Spinal cord (tissue), 9 donors: ENCODE measurements at regions not wholly inside any gene's neighbourhood (a gene's known extent, or its start where the extent isn't known, plus 50 kb on each side); places are given as distances from the start of the nearest gene placed in this dataset.
A peak's percentile ranks its signal among the peaks of the same experiment; 100 is the strongest.

Source experiments
- DNase-seq, 6 donors: peaks; one replicate each; pipeline versions ENCODE4 v3.0.0 to v3.0.0-alpha.2; 2013 to 2015; ENCODE audit warnings: low spot score in 6 of 6, low read depth in 4 of 6
- H3K27ac ChIP-seq: one replicate; pipeline ENCODE4 v1.5.1; 2013; ENCODE audit warnings: low read depth, low read length, control low read depth
- H3K27me3 ChIP-seq: one replicate; pipeline ENCODE4 v1.6.1; 2013; ENCODE audit warnings: low read length; ENCODE audit not compliant: control insufficient read depth, insufficient read depth
- H3K36me3 ChIP-seq: one replicate; pipeline ENCODE4 v1.6.1; 2013; ENCODE audit warnings: low read length; ENCODE audit not compliant: control insufficient read depth, insufficient read depth
- H3K4me1 ChIP-seq: one replicate; pipeline ENCODE4 v1.6.1; 2013; ENCODE audit warnings: low read length; ENCODE audit not compliant: control insufficient read depth, insufficient read depth
- H3K4me3 ChIP-seq: one replicate; pipeline ENCODE4 v1.5.1; 2013; ENCODE audit warnings: low read depth, low read length, control low read depth
- H3K9me3 ChIP-seq: one replicate; pipeline ENCODE4 v1.6.1; 2013; ENCODE audit warnings: low read length; ENCODE audit not compliant: control insufficient read depth, insufficient read depth
- WGBS: methylation state at CpG from one replicate; pipeline ENCODE4 v1.1.5; 2013; ENCODE audit warnings: missing lambda C conversion rate; ENCODE audit not compliant: insufficient coverage; 5-methylcytosine and 5-hydroxymethylcytosine counted together
- donor health status: healthy.

GRCh38 chr15:31574766-31575165, 248.1 kb downstream of the KLF13 start:
- no peaks in the 10 kb centered on the region for H3K9me3 ChIP-seq
- DNase-seq: peak in 1 of 6 donors; percentile 21
- 20% methylated on average over 1 of the region's 1 CpG for WGBS

DNA sequence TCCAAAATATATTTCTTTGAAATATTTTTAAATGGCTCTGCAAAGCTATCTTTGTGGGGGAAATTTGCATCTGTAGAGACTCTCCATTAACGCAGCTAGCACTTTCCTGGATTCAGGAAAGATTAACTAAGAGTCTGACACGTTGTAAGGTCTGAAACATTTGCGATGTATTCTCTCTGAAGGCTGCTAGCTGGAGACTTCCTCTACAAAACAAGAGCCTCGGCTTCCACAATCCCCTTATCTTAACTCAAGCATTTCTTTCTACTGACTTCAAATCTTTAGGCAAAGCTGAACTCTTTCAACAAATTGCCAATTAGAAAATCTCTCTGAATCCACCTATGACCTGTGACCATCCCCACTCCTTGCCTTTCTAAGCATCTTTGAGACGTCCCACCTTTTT, 250.5 kb downstream of the KLF13 start:
- no peaks in the 10 kb centered on the region for H3K27me3 ChIP-seq
- 72% methylated on average over 4 of the region's 5 CpGs for WGBS

More at GRCh38 chr15:31574766-31575165, 248.1 kb downstream of the KLF13 start:
- no peak overlapping the region for H3K27ac ChIP-seq
- H3K27me3 ChIP-seq: no peaks in the 10 kb centered on the region
- H3K36me3 ChIP-seq: peaks cover 3% of the 10 kb centered on the region
- no peak overlapping the region for H3K4me3 ChIP-seq
- peaks cover 4% of the 10 kb centered on the region for H3K4me1 ChIP-seq

GRCh38 chr15:31579282-31579681, 252.6 kb downstream of the KLF13 start:
- H3K4me1 ChIP-seq: peaks cover 4% of the 10 kb centered on the region
- peaks cover 3% of the 10 kb centered on the region for H3K9me3 ChIP-seq
- no peak overlapping the region for H3K4me3 ChIP-seq
- H3K27me3 ChIP-seq: no peaks in the 10 kb centered on the region
- H3K36me3 ChIP-seq: no peaks in the 10 kb centered on the region
- WGBS: 86% methylated on average over 2 of the region's 4 CpGs
- H3K27ac ChIP-seq: no peak overlapping the region
- no peak for DNase-seq

More for the DNA sequence above, 250.5 kb downstream of the KLF13 start:
- no peak for DNase-seq
- Histone ChIP-seq H3K4me3 (no peak overlapping the region), H3K9me3 (peaks cover 3% of the 10 kb centered on the region), H3K4me1 (peaks cover 4% of the 10 kb centered on the region), H3K36me3 (no peaks in the 10 kb centered on the region), H3K27ac (no peak overlapping the region)

DNA sequence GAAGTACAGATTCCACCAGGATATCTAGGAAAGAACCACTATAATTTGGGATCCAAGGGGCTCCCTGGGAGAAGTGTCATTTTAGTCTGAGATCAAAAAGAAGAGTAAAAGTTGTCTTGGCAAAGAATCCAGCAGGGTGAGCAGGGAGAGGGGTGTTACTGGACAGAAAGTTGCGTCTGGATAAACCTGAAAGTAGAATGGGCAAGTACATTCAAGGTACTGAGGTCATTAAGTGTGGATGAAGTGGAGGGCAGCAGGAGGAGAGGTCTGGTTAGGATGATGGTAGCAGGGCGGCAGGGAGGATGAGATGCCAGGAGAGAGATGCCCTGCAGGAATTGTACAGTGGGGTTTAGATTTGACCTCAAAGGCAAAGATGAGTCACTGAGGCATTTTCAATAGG, 253.3 kb downstream of the KLF13 start:
- Histone ChIP-seq H3K4me1 (no peaks in the 10 kb centered on the region), H3K36me3 (no peaks in the 10 kb centered on the region), H3K27ac (no peak overlapping the region), H3K27me3 (no peaks in the 10 kb centered on the region), H3K9me3 (peaks cover 3% of the 10 kb centered on the region), H3K4me3 (no peak overlapping the region)
- DNase-seq: no peak
- 95% methylated on average over 2 of the region's 2 CpGs for WGBS

GRCh38 chr15:31584195-31584594, 257.6 kb downstream of the KLF13 start:
- Histone ChIP-seq H3K9me3 (peaks cover 3% of the 10 kb centered on the region), H3K4me3 (no peak overlapping the region), H3K36me3 (peaks cover 2% of the 10 kb centered on the region), H3K27me3 (no peaks in the 10 kb centered on the region), H3K4me1 (no peaks in the 10 kb centered on the region), H3K27ac (no peak overlapping the region)
- no peak for DNase-seq
- WGBS: 88% methylated on average over 2 of the region's 3 CpGs

DNA sequence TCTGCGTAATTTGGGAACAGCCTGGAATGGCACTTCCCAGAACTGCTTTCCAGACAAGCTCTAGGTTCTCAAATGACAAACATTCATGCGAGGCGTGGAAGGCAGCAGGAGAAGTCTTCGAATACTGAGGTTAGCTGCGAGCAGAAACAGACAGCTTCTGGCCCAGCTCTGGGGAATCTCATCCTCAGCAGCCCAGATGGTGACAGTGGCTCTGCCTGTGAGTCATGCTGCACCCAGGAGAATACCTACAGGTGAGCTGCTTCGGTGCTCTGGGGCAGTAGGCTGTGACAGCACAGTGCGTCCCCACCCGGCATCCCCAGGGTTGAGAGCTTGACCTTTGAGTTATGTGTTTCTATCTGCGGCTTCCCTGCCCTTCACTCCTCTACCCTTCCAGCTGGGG, 258.6 kb downstream of the KLF13 start:
- H3K9me3 ChIP-seq: peaks cover 3% of the 10 kb centered on the region
- no peak overlapping the region for H3K4me3 ChIP-seq
- 92% methylated on average over 6 of the region's 9 CpGs for WGBS
- DNase-seq: no peak
- peaks cover 2% of the 10 kb centered on the region for H3K36me3 ChIP-seq
- H3K4me1 ChIP-seq: no peaks in the 10 kb centered on the region
- H3K27ac ChIP-seq: no peak overlapping the region
- H3K27me3 ChIP-seq: no peaks in the 10 kb centered on the region

DNA sequence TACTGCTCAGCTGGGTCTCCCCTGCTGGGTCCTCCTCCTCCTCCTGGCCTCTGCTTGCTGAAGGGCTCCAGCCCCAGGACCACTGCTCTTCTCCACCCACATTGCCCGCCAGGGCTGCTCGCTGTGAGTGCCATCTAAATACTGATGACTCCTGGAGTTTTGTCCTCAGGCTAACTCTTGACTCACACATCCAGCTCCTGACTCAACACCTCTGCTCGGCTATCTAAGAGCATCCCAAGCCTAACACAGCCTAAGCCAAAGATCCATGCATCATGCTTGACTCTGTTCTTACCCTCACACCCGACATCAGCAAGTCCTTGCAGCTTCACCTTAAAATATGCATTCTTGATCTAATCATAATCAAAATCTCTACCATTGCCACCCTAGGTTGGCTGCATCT, 260.2 kb downstream of the KLF13 start:
- Histone ChIP-seq H3K4me1 (no peaks in the 10 kb centered on the region), H3K9me3 (no peaks in the 10 kb centered on the region), H3K4me3 (no peak overlapping the region), H3K27me3 (no peaks in the 10 kb centered on the region), H3K36me3 (peaks cover 2% of the 10 kb centered on the region), H3K27ac (no peak overlapping the region)
- 92% methylated on average over 4 of the region's 4 CpGs for WGBS
- no peak for DNase-seq

GRCh38 chr15:31587583-31587982, 260.9 kb downstream of the KLF13 start:
- H3K4me3 ChIP-seq: no peak overlapping the region
- no peaks in the 10 kb centered on the region for H3K9me3 ChIP-seq
- WGBS: 94% methylated on average over 4 of the region's 4 CpGs
- DNase-seq: no peak
- H3K4me1 ChIP-seq: no peaks in the 10 kb centered on the region
- H3K27ac ChIP-seq: no peak overlapping the region
- no peaks in the 10 kb centered on the region for H3K27me3 ChIP-seq
- peaks cover 2% of the 10 kb centered on the region for H3K36me3 ChIP-seq

- Histone ChIP-seq H3K27me3 (no peaks in the 10 kb centered on the region), H3K4me3 (no peak overlapping the region), H3K36me3 (no peaks in the 10 kb centered on the region), H3K4me1 (peaks cover 9% of the 10 kb centered on the region), H3K27ac (no peak overlapping the region), H3K9me3 (no peaks in the 10 kb centered on the region)
- 31% methylated on average over 3 of the region's 4 CpGs for whole genome bisulfite sequencing
- peak in 2 of 6 donors; percentile 24 to 26 for DNase-seq
Observed at GRCh38 chr15:31590609-31591008, 264.0 kb downstream of the KLF13 start.

DNA sequence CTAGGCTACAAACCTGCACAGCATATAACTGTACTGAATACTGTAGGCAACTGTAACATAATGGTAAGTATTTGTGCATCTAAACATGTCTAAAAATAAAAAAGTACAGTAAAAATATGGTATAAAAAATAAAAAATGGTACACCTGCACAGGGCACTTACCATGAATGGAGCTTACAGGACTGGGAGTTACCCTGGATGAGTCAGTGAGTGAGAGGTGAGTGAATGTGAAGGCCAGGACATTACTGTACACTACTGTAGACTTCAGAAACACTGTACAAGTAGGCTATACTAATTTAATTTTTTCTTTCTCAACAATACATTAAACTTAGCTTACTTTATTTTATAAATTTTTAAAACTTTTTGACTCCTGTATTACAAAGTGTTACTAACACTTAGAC, 265.3 kb downstream of the KLF13 start:
- Histone ChIP-seq H3K4me1 (peaks cover 9% of the 10 kb centered on the region), H3K27ac (no peak overlapping the region), H3K27me3 (no peaks in the 10 kb centered on the region), H3K4me3 (no peak overlapping the region), H3K36me3 (no peaks in the 10 kb centered on the region), H3K9me3 (no peaks in the 10 kb centered on the region)
- DNase-seq: no peak
